Nephron (organoid): ENCODE measurements at regions not wholly inside any gene's neighbourhood (a gene's known extent, or its start where the extent isn't known, plus 50 kb on each side); places are given as distances from the start of the nearest gene placed in this dataset.
A peak's percentile ranks its signal among the peaks of the same experiment; 100 is the strongest.

ENCODE experiments used
- H3K27ac Mint-ChIP-seq, 3 experiments: 2 replicates each; pipeline ENCODE4 v1.8.0; 2020; ENCODE audit warnings: mixed read lengths in 3 of 3, mild to moderate bottlenecking in 2 of 3, moderate library complexity in 1 of 3
- H3K27me3 Mint-ChIP-seq: 2 replicates; pipeline ENCODE4 v1.8.0; 2021; ENCODE audit warnings: low read depth, mild to moderate bottlenecking, moderate library complexity, mixed read lengths
- H3K36me3 Mint-ChIP-seq: 2 replicates; pipeline ENCODE4 v1.8.0; 2020; ENCODE audit warnings: low read depth, mixed read lengths
- H3K4me1 Mint-ChIP-seq: 2 replicates; pipeline ENCODE4 v1.8.0; 2020; ENCODE audit warnings: mixed read lengths
- H3K4me3 Mint-ChIP-seq, 3 experiments: 2 replicates each; pipeline ENCODE4 v1.8.0; 2020; ENCODE audit warnings: mild to moderate bottlenecking in 3 of 3, mixed read lengths in 3 of 3, moderate library complexity in 2 of 3
- H3K9me3 Mint-ChIP-seq: 2 replicates; pipeline ENCODE4 v1.8.0; 2020; ENCODE audit warnings: mixed read lengths
- CTCF ChIP-seq, 3 experiments: fragments of 200-600 bp; sonication (generic); IDR thresholded peaks; one replicate each; pipeline ENCODE4 v1.5.0; 2021; ENCODE audit warnings: antibody characterized with exemption in 3 of 3; ENCODE audit not compliant: unreplicated experiment in 3 of 3

GRCh38 chr15:87689716-87690115 is 566.8 kb downstream of the NTRK3 start:
- no peaks in the 10 kb centered on the region for H3K36me3 Mint-ChIP-seq
- peaks cover 7% of the 10 kb centered on the region for H3K4me1 Mint-ChIP-seq
- peaks cover 23% of the 10 kb centered on the region for H3K9me3 Mint-ChIP-seq
- no peak overlapping the region for H3K4me3 Mint-ChIP-seq
- H3K27me3 Mint-ChIP-seq: no peaks in the 10 kb centered on the region
- TF ChIP-seq CTCF (IDR thresholded peaks at IDR 0.05; ENCODE audit: unreplicated experiment in 3 of 3): no peak
- H3K27ac Mint-ChIP-seq: no peak overlapping the region

- H3K27ac Mint-ChIP-seq: peak overlapping the region in 1 of 3 experiments; percentile 71
- H3K36me3 Mint-ChIP-seq: no peaks in the 10 kb centered on the region
- H3K27me3 Mint-ChIP-seq: no peaks in the 10 kb centered on the region
- TF ChIP-seq CTCF (IDR thresholded peaks at IDR 0.05; ENCODE audit: unreplicated experiment in 3 of 3): no peak
- peaks cover 15% of the 10 kb centered on the region for H3K9me3 Mint-ChIP-seq
- H3K4me3 Mint-ChIP-seq: no peak overlapping the region
- peaks cover 7% of the 10 kb centered on the region for H3K4me1 Mint-ChIP-seq
These were observed 569.0 kb downstream of the NTRK3 start for GRCh38 chr15:87687523-87687870.

- H3K36me3 Mint-ChIP-seq: no peaks in the 10 kb centered on the region
- no peak for TF ChIP-seq CTCF (IDR thresholded peaks at IDR 0.05; ENCODE audit: unreplicated experiment in 3 of 3)
- H3K27me3 Mint-ChIP-seq: no peaks in the 10 kb centered on the region
- H3K4me1 Mint-ChIP-seq: peaks cover 7% of the 10 kb centered on the region
- H3K9me3 Mint-ChIP-seq: peaks cover 12% of the 10 kb centered on the region
- H3K4me3 Mint-ChIP-seq: no peak overlapping the region
- peak overlapping the region in 1 of 3 experiments; percentile 26 for H3K27ac Mint-ChIP-seq
These were observed 569.6 kb downstream of the NTRK3 start for GRCh38 chr15:87686841-87687522.

GRCh38 chr15:87686339-87686738 is 570.2 kb downstream of the NTRK3 start:
- Mint-ChIP-seq H3K9me3 (peaks cover 9% of the 10 kb centered on the region), H3K36me3 (no peaks in the 10 kb centered on the region), H3K4me3 (no peak overlapping the region), H3K27ac (no peak overlapping the region), H3K27me3 (no peaks in the 10 kb centered on the region), H3K4me1 (peaks cover 7% of the 10 kb centered on the region)
- TF ChIP-seq CTCF (IDR thresholded peaks at IDR 0.05; ENCODE audit: unreplicated experiment in 3 of 3): no peak

- no peaks in the 10 kb centered on the region for H3K36me3 Mint-ChIP-seq
- peaks cover 21% of the 10 kb centered on the region for H3K4me1 Mint-ChIP-seq
These were observed 574.0 kb downstream of the NTRK3 start for GRCh38 chr15:87682527-87682926.

More at GRCh38 chr15:87682527-87682926, 574.0 kb downstream of the NTRK3 start:
- Mint-ChIP-seq H3K9me3 (peaks cover 4% of the 10 kb centered on the region), H3K27me3 (no peaks in the 10 kb centered on the region), H3K4me3 (no peak overlapping the region), H3K27ac (no peak overlapping the region)
- no peak for TF ChIP-seq CTCF (IDR thresholded peaks at IDR 0.05; ENCODE audit: unreplicated experiment in 3 of 3)
